ENCODE measurements at regions not wholly inside any gene's neighbourhood (a gene's known extent, or its start where the extent isn't known, plus 50 kb on each side); places are given as distances from the start of the nearest gene placed in this dataset.

DNA sequence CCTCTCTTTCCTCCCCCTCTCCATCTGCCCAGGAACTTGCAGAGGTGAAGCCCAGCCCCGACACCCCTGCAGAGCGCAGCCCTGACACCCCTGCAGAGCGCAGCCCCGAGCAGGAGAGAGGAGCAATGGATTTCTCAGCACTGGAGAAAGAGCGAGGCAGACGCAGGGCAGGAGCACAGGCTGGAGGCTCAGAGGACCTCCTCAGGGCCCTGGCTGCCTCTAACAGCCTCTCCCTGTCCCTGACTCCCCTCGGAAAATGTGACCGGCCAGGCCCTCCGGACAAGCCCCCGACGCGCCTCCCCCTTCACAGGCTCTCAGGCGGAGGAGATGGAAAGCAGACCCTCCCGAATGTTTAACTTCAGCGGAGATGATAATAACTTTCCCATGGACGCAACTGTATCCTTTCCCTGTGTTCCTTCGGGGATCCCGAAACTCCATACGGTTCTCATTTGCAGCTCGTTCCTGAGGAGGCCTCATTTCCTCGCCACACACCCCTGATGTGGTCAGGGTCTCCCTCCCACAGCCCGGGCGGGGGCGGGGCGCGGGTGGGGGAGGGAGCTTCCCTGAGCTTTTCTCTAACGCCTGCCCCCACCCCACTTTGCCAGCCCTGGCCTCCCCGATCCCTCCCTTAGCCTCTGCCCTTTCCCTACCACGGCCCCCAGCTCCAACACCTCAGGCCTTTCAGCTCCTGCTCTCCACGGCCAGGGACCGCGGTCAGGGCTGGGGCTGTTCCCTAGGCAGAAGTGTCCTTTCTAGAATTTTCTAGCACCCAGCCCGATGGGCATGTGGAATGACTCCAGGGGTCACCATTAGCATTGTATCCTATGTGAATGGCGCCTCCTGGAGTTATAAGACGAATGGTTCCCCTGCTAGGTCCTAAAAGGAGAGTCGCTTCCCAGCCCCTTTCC lies 201.1 kb upstream of the BCOR start:
- H3K36me3 Mint-ChIP-seq, result no peaks in the 10 kb centered on the region
- H3K9me3 Mint-ChIP-seq, result peaks cover 7% of the 10 kb centered on the region
- H3K27me3 Mint-ChIP-seq, result no peaks in the 10 kb centered on the region
- DNase-seq (ENCODE audit: extremely low spot score, unreplicated experiment), result peak; percentile 75
- H3K4me1 Mint-ChIP-seq (ENCODE audit: unreplicated experiment), result peaks cover 25% of the 10 kb centered on the region
- peak overlapping the region; percentile 69 for H3K27ac Mint-ChIP-seq
- TF ChIP-seq, protein P1, sequence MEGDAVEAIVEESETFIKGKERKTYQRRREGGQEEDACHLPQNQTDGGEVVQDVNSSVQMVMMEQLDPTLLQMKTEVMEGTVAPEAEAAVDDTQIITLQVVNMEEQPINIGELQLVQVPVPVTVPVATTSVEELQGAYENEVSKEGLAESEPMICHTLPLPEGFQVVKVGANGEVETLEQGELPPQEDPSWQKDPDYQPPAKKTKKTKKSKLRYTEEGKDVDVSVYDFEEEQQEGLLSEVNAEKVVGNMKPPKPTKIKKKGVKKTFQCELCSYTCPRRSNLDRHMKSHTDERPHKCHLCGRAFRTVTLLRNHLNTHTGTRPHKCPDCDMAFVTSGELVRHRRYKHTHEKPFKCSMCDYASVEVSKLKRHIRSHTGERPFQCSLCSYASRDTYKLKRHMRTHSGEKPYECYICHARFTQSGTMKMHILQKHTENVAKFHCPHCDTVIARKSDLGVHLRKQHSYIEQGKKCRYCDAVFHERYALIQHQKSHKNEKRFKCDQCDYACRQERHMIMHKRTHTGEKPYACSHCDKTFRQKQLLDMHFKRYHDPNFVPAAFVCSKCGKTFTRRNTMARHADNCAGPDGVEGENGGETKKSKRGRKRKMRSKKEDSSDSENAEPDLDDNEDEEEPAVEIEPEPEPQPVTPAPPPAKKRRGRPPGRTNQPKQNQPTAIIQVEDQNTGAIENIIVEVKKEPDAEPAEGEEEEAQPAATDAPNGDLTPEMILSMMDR (conservative IDR thresholded peaks at IDR 0.05), result peak; percentile 57
- peak overlapping the region; percentile 34 for H3K4me3 Mint-ChIP-seq

DNA sequence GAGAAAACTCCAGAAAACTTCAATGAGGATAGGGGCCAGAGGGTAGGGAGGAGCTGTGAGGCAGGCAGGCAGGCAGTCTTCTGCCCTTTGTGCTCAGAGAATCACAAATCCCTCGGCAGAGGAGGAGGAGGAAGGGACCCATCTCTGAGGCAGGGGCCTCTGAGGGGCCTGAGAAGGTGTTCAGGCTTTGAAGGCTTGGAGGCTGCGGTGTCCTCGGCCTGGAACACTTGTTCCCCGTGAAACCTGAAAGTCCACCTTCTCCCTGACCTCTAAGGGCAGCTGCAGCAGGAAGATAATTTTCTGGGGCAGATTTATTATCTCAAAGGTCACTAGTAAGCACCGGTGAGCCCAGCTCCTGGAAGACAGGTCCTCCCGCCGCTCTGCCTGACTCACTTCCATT lies 200.3 kb upstream of the BCOR start:
- no peak for DNase-seq (ENCODE audit: extremely low spot score, unreplicated experiment)

DNA sequence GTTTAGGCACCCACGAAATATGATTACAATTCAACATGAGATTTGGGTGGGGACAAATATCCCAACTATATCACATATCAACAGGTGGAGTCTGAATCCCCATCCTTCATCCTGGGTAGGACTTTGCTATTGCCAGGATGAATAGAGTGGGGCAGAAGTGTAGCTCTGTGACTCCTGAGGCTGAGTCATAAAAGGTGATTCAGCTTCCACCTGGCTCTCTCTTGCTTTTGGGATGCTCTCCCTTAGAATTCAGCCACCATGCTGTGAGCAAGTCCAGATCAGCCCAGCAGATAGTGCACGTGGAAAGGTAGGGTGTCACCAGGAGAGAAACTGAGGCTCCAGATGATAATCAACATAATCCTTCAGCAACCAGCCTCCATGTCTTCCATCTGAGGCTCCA lies 193.8 kb upstream of the BCOR start:
- H3K27me3 Mint-ChIP-seq, result no peaks in the 10 kb centered on the region
- TF ChIP-seq, protein P1 (conservative IDR thresholded peaks at IDR 0.05), result no peak
- H3K36me3 Mint-ChIP-seq, result no peaks in the 10 kb centered on the region
- no peak overlapping the region for H3K27ac Mint-ChIP-seq
- no peak overlapping the region for H3K4me3 Mint-ChIP-seq
- DNase-seq (ENCODE audit: extremely low spot score, unreplicated experiment), result no peak
- H3K4me1 Mint-ChIP-seq (ENCODE audit: unreplicated experiment), result no peaks in the 10 kb centered on the region
- H3K9me3 Mint-ChIP-seq, result no peaks in the 10 kb centered on the region

More for the DNA sequence above, 200.3 kb upstream of the BCOR start:
- Mint-ChIP-seq H3K36me3 (no peaks in the 10 kb centered on the region), H3K4me1 (ENCODE audit: unreplicated experiment) (peaks cover 18% of the 10 kb centered on the region), H3K27ac (peak overlapping the region; percentile 69), H3K9me3 (peaks cover under 1% of the 10 kb centered on the region), H3K4me3 (no peak overlapping the region), H3K27me3 (no peaks in the 10 kb centered on the region)
- TF ChIP-seq, protein P1 (conservative IDR thresholded peaks at IDR 0.05), result no peak

DNA sequence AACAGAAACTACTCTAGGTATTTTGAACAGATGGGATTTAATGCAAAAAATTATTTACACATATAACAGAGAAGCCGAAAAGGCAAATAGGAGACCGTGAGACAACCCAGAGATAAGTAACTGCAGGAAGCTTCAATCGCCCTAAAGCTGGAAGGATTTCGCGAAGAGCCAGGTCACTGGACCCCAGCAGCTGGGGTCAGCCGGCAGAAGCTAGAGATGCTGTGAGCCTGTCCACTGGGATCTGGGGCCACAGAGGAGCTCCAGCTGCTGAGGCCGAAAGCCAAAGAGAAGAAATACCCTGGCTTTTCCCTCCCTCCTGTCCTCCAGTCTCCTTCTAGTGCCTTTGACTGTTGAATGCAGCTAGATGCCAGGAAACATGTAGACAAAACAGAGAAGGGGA lies 192.8 kb upstream of the BCOR start:
- DNase-seq (ENCODE audit: extremely low spot score, unreplicated experiment), result no peak
- no peak overlapping the region for H3K4me3 Mint-ChIP-seq
- no peaks in the 10 kb centered on the region for H3K4me1 Mint-ChIP-seq (ENCODE audit: unreplicated experiment)
- H3K27me3 Mint-ChIP-seq, result no peaks in the 10 kb centered on the region
- H3K36me3 Mint-ChIP-seq, result no peaks in the 10 kb centered on the region
- H3K9me3 Mint-ChIP-seq, result no peaks in the 10 kb centered on the region
- no peak overlapping the region for H3K27ac Mint-ChIP-seq
- TF ChIP-seq, protein P1 (conservative IDR thresholded peaks at IDR 0.05), result no peak

DNA sequence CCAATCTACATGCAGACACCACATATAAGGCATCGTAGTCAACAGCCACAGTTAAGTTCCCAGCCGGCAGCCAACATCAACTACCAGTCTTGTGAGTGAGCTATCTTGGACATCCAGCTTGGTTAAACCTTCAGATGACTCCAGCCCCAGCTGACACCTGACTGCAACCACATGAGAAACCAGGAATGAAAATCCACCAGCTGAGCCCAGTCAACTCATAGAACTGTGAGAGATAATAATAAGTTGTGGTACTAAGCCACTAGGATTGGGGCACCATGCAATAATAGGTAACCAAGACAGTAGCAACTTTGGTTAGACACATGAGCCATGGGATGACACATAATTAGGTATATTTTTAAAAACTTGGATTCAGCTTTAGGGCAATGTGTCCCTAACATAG lies 188.1 kb upstream of the BCOR start:
- H3K4me1 Mint-ChIP-seq (ENCODE audit: unreplicated experiment), result peaks cover 11% of the 10 kb centered on the region
- DNase-seq (ENCODE audit: extremely low spot score, unreplicated experiment), result no peak
- no peaks in the 10 kb centered on the region for H3K27me3 Mint-ChIP-seq
- H3K36me3 Mint-ChIP-seq, result no peaks in the 10 kb centered on the region
- H3K27ac Mint-ChIP-seq, result no peak overlapping the region
- TF ChIP-seq, protein P1 (conservative IDR thresholded peaks at IDR 0.05), result no peak
- no peaks in the 10 kb centered on the region for H3K9me3 Mint-ChIP-seq
- no peak overlapping the region for H3K4me3 Mint-ChIP-seq
